GM23338 (cell line): ENCODE measurements at regions not wholly inside any gene's neighbourhood (a gene's known extent, or its start where the extent isn't known, plus 50 kb on each side); places are given as distances from the start of the nearest gene placed in this dataset.

Experiments
- CTCF ChIP-seq, 2 experiments: fragments of 200-600 bp in 1 of 2; sonication (generic) in 1 of 2; conservative IDR thresholded peaks; 2 replicates each; pipeline versions ENCODE4 v1.5.1 to v1.6.1; 2016 to 2017; ENCODE audit warnings: antibody characterized with exemption in 2 of 2, low read depth in 2 of 2, mild to moderate bottlenecking in 2 of 2, moderate library complexity in 1 of 2
- EZH2 ChIP-seq: fragments of 200-600 bp; sonication (generic); IDR thresholded peaks from one replicate; pipeline ENCODE4 v1.8.0; 2017; ENCODE audit warnings: antibody characterized with exemption, mild to moderate bottlenecking, low read depth; ENCODE audit not compliant: unreplicated experiment
- POLR2AphosphoS5 ChIP-seq: IDR thresholded peaks from 2 replicates; pipeline ENCODE4 v1.6.1; 2016; ENCODE audit warnings: antibody characterized with exemption, low read depth
- REST ChIP-seq: IDR thresholded peaks from one replicate; pipeline ENCODE4 v1.6.1; 2018; ENCODE audit warnings: antibody characterized with exemption; ENCODE audit not compliant: unreplicated experiment
- ZNF114 ChIP-seq: fragments of 250-450 bp; sonication (Bioruptor Pico); IDR thresholded peaks from 2 replicates; pipeline ENCODE4 v1.5.0; 2020; ENCODE audit warnings: mild to moderate bottlenecking, moderate library complexity

GRCh38 chr5:51902512-51902911 lies 519.3 kb downstream of the ISL1 start:
- TF ChIP-seq CTCF (conservative IDR thresholded peaks at IDR 0.05; ENCODE audit: low read depth in 2 of 2): no peak
- no peak for TF ChIP-seq EZH2
- no peak for TF ChIP-seq POLR2AphosphoS5
- TF ChIP-seq ZNF114: no peak
- TF ChIP-seq REST: no peak
